ENCODE measurements at regions not wholly inside any gene's neighbourhood (a gene's known extent, or its start where the extent isn't known, plus 50 kb on each side); places are given as distances from the start of the nearest gene placed in this dataset.

DNA sequence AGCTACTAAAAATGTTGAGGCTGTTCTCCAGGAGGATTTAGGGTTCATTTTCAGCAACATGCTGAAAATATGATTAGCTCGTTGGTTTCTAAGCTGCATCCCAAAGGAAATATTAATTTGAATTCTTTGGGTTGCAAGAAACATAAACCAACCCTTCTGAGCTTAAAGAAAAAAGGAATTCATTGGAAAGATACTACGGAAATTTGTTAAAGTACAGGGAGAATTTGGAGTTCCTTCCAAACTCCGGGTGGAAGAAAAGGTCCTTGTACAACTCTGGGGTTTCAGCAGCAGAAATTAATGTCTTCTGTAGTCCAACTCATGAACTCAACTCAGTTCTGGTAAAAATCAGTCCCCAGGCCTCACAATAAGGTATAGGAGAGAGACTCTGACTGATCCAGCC lies 712.9 kb downstream of the UTRN start:
- no peak for DNase-seq

DNA sequence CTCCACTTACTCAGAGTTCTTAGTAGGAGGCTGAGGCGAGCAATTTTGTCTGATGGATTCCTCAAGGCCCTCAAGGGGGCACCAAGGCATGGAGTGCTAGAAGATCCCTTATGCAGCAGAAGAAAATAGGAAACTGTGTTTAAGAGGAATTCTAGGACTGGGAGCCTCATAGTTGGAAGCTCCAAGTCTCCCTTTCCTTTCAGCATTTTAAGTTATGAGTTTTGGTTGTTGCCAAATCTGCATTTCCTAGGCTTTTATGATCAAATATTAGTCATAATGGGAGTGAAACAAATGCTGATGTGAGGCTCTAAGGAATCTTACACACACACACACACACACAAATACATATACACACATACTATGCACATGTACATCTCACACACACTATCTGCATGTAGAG lies 714.0 kb downstream of the UTRN start:
- no peak for DNase-seq

DNA sequence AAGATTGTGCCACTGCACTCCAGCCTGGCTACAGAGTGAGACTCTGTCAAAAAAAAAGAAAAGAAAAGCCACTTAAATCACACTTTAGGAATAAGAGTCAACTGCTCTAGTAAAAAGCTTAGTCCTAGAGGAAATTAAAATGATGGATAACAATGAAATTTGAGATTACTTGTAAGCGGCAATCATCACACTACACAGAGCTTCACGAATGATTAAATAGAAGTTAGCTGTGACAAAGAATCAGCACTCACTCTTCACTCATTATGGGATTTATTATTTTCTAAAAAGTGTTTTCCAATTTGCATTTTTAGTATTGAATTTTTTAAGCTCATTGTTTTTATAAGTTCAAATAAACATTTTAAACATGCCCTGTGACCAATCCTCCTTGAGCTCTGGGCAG lies 718.0 kb downstream of the UTRN start:
- no peak for DNase-seq

DNA sequence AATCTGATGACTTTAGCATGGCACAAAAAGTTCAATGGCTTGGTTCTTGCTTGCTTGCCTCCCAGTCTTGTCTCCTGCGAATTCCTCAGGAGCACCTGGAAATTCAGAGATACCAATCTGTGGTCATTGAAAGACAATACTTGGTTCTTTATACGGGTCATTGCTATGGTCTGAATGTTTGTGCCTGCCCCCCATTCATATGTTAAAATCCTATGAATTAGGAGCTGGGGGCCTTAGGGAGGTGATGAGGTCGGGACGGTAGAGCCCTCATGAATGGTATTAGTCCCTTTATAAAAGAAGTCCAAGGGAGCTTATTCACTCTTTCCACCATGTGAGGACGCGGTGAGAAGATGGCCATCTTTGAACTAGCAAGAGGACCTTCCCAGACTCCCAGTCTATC lies 721.8 kb downstream of the UTRN start:
- DNase-seq: no peak

DNA sequence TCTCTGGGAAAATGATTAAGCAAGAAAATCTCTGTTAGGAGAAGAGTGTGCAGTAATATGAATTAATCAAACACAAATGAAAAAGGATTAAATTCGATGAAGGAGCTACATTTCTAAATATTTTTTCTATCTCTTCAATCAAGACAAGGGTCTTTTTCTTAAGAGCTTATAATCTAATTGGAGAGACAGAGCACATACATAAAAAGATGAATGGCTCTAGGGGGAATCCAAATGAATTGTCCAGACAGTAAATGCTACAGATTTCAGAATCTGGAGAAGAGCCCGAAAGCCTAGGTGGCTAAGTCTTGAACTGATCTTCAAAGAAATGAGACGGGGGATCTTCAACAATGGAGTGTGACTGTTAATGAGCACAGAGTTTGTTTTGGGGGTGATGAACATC lies 723.6 kb downstream of the UTRN start:
- DNase-seq: no peak

DNA sequence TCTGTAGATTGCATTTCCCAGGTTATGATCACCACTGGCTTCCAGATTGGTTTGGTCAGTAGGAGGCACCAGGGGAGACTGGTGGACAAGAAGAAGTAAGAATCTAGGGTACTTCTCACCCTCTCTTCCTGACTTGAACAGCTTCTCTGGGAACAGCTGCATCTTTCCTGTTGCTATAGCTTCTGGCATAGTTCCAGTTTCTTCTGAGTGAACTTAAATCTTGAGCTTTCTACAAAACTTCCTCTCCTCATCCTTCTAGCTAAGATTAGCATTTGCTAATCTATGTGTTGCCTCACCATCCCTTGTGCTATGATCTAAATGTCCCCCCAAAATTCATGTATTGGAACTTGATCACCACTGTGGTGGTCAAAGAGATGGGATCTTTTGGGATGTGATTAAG lies 724.6 kb downstream of the UTRN start:
- no peak for DNase-seq

DNA sequence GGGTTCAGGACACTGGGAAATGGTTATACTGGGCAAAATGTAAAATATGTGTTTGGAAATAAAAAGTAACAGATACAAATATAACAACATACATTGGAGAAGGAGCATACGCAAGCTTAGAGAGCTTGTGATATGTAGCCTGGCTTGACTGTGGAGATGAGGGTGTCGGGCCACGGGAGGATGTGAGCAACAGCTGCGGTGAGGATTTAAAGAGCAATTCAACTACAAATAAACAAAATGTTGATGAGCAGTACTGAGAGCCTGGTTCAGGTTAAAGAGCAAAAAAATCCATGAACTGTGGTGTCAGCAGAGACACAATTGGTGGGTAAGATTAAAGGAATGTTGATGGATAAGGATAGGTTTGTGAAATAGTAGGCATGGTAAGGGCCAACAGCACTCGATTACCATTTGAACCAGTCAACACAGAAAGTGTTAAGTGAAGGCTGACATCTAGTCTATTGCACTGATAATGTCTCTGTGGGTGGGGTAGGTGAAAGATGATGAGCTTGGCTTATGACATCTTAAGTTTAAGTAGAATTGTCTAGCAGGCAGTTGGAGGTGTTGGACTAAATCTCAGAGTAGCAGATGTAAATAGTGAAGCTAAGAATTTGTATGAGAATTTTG lies 723.2 kb downstream of the EPM2A start:
- DNase-seq: no peak

DNA sequence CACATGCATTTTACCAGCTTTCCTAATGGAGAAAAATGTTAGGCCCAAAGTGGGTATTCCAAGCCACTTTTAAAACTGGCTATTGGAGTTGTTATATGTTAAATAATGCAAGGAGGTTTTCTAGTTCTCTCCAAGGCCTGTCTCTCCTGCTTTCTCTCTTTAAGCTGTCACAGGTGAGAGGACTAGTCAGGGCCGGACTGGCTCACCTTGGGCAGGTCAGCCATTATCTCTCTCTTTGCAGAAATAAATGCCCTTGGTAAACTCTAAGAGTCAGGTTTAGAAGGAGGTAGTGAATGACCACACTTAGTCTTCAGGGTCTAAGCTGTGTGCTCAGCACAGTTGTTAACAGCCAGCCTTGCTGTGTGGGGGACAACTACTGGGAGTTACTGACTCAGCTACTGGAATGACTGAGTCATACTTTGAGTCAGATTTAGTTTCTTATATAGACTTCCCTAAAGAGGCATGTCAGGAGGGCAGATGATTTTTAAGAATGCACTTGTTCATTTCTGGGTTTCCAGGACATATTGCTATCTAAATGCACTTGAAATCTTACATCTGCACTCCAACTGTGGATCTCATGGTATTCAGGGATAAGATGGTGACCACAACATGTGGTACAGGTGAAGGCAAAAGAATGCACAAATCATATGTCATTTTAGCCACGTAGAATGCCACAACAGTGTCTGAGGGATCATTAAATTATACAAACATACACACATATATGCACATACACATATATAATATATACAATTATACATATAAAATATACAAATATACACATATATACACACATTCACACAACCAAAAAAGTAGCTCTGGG lies 719.4 kb downstream of the EPM2A start:
- peak; percentile 90 for DNase-seq

DNA sequence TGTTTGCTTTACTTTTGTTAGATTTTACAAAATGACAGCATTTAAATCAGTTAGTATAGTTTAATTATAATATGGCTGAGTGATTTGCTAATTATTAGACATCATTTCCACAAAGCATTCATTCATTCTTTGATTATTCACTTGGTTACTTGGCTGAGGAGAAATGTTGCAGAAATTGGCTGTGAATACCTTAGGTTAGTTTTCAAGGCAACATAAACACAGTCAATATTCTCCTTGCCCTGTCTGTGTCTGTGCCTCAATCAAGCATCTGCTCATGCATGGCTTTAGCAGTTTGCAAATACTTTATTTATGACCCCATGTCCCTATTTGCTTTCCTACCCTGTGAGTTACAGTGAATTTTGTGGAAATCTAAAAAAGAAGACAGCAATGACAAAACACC lies 718.3 kb downstream of the EPM2A start:
- no peak for DNase-seq

DNA sequence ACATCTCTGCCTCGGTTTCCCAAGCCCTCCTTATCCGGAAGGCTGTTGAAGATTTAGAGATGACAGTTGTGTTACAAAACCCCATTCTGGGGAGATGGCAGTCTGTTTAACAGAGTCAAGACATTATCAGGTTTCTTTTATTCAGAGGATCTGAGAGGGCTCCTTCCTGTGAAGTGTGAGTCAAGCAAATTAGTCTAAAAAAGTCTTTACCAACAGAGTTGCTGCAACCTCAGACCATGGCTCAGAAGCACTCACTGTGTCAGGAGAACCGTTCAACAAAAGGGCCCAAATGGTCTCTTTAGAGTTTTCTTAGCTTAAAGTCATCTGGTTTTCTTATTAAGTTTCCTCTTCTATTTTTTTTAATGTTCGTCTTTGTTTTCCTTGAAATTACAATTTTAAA lies 717.8 kb downstream of the EPM2A start:
- DNase-seq: peak; percentile 10

DNA sequence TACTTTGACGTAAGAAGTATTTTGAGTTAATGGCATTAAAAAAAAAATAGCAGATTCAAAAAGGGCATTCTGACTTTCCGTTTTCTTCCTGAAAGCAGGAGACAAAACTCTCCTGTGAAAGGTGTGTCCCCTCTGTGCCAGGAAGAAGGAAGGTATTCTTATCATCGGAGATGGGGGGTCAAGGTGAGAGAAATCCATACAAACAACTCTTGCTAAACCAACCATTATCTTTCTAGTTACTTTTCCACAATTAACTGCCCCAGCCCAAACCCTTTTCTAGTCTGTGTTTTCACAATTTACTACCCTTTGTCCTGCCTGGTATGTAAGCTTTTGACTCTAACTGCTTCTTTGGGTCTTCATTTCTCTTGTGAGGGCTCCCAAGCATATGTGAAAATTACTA lies 717.3 kb downstream of the EPM2A start:
- DNase-seq: no peak

DNA sequence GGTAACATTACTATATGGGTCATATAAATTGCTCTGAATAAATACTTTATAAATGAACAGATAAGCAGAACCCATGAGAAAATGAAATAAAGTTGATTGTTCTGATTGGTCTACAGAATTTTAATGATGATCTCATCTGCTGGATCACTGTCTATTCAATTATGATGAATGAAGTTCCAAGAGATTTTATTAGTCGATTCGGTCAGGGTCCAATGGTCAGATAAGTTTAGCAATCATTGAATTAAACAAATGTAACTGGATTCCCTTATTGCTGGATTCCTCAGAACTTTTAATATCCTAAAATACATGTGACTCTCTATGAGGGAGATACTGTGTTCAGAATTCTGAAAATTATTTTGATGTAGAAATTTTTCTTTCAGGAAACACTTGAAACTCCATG lies 715.2 kb downstream of the EPM2A start:
- no peak for DNase-seq

DNA sequence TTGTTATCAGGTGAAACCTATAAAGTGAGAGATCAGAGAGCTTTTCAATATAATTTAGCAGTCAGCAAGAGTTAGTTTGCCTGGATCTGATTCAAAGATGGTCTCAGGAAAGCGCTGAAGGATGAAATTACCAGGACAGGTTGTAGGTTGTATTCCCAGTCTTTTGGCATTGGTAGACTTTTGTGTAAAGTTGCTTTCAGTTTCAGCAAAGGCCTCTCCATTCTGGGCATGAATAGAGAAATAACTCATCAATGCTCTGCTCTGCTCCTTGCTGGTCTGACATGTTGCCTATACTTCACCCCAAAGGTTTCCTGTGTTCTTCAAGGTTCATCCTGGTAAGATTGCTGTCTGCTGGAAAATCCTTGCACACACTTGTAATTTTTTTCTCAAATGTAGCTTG lies 714.8 kb downstream of the EPM2A start:
- no peak for DNase-seq

DNA sequence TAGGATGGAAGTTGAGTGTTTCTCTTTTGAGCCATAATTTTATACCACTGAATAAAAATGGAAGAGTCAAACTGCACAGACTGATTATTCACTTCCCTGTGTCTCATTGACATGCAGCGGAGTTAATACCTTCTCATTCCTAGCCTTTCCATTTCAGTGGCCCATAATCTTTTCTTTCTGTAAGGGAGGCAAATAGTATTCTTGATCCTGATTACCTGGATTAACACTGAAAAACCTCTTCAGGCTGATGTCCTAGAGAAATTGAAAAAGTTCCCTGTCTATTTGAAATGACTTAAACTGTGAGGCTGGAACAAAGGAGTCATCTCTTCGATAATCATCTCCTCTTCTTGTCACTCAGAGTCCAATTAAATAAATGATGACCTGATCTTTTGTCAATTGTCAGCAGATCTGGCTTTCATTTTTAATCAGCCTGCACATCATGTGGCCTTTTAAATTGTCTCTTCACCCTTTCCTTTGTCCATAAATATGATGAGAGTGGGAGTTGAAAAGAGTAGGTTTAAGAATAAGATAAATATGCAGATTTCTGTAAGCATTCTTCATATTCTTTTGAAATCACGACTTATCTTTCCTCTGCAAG lies 713.0 kb downstream of the EPM2A start:
- DNase-seq: no peak

DNA sequence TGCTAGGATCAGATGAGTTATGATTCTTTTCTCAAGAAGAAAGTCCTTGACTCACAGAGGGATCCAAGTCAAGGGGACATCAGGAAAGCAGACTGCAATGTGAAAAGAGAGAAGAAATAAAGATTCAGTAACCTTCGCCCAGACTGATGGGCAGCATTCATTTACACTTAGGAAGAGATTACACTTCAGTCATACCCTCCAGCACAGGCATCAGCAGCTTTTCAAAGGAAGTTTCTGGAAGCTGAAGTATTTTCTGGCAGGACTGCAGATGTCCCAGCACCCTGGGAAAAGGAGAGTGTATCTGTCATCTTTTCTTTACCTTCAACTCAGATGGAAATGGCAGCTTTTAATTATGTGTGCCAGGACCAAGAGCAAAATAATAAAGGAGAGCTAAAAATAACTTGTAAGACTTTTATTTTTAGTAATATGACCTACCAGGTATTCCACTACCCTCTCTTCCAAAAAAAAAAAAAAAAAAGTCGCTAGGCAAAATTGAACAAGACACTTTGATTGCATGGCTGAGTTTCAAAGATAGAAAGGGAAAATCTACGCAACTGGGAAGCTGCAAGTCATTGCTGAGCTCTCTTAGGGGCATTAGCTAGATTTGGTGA lies 712.1 kb downstream of the EPM2A start:
- no peak for DNase-seq

DNA sequence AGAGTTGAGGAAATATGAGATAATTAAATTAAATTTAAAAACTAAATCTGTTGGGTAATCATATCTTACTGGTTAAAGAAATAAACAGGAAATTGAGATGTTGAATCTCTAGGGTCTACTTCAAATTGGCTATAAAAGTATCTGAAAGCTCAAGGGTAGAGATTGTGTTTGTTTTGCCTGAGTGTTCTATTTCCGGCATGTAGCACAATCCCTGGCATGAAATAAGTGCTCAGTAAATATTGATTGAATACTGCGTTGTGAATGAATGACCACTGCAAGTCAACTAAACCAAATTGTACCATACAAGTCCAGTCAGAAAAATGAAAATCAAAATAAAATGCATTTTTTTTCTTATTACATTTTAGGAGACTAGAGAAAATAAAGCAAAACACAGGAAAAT lies 709.8 kb downstream of the EPM2A start:
- DNase-seq: no peak

DNA sequence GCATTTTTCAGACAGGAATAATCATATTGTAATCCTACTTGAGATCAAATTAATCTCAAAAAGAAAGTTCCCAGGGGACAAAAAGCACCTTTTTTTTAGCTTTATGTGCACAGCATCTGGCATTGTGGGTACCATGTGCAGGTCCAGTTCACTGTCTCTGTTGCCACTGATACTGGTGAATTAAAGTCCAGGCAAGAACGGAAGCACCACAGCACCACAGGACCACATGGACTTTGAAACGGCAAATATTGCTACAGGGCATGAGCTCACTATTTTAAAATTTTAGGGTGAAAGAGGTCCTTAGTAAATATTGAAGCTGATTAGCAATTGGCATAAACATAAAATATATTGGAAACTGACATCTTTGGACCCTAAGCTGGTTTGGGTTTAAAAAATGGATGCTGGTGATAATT lies 709.0 kb downstream of the EPM2A start:
- no peak for DNase-seq

DNA sequence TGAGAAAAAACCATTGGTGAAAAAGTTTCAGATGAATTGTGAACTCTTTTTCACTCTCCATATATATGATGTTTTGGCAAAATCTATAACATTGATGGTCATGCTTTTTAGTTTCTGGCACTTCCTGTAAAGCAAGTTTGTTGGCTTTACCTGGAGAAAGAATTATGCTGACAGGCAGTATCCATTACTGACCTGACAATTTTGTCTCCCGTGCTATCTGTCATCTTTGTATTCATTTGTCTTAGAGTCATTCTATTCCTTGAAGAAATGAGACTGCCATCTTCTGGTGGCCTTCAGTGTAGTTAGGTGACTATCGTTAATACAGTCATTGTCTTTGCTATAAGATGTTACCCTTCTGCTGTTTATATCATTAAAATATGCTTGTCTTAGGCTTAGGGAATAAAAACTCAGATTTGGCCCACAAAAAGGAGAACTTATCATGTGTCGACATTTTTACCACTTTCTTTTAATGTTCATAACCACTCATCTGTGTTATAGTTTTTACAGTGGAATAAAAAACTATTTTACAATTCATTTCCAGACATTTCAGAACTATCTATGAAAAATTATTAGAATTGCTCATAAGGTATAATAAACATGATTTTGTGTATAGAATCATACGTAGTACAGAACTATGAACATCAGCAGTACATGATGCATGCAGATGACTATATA lies 707.0 kb downstream of the EPM2A start:
- DNase-seq: no peak

DNA sequence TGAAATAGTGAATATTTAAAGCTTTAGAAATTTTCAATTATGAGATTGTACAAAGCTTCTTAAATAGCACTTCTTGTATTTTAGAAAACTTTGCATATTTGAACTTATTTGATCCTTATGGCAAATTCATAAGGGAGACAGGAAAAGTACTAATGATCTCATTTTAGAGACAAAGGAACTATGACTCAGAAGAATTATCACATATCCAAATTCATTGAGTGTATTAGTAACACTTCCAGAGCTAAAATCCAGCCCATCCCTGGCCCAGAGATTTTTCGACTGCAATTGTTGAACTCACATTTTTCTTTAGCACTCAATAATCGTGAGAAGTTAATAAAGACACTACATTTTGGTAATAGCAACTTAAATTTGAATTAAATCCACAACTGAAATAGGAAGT lies 704.3 kb downstream of the EPM2A start:
- DNase-seq: no peak

DNA sequence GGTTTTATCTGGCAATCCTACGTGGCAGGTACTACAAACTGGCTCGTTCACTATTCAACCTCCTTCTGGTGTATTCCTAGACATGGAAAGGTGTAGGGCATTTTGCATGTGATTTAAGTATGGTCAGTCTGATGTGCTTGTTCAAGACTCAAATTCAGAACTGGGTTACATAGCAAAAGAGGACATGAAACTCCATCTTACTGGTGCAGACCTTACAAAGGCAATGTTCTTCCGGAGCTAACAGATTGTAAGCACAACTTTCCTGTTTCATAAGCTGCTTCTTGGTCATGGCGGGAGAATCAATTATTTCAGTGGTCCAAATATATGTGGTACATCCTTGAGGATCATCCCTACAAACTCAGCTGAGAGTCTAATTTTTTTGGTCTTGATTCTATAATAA lies 703.4 kb downstream of the EPM2A start:
- no peak for DNase-seq

DNA sequence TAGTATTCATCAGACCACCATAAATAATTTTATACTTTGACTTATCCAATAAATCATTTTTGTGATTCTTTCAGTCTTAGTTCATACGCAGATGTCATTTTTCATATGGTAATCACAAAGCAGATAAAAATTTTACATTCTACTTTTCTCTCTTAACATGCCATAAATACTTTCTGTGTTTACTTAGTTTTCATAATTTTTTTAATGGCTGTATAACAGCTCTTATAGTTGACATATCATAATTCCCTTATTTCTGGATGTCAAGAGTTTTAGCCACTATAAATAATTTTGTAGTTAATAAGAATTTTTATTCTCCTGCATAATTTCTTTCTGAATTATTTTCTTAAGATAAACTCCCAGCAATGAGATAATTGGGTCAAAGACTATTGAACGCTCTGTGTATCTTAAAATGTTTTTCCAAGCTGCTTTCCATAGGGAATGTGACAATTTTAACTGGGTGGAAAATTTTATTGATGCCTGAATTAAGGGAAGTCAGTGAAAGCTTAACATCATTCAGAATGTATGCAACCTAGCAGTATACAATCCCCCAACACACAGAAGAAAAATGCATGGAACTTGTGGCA lies 702.7 kb downstream of the EPM2A start:
- no peak for DNase-seq

DNA sequence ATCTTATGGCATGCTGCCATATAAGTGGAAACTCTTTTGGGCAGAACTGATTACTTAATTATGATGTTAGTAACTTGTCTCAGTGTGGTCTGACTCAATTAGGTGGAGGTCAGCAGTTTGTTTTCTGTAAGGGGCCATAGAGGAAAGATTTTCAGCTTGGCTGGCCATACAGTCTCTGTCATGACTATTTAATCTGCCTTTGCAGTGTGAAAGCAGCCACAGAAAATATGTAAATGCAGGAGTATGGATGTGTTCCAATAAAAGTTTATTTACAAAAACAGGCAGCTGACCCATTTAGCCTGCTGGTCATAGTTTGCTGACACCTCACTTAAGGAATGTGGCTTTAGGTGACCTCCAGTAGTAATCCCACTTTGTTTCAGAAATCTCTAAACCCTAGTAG lies 700.7 kb downstream of the EPM2A start:
- DNase-seq: no peak

DNA sequence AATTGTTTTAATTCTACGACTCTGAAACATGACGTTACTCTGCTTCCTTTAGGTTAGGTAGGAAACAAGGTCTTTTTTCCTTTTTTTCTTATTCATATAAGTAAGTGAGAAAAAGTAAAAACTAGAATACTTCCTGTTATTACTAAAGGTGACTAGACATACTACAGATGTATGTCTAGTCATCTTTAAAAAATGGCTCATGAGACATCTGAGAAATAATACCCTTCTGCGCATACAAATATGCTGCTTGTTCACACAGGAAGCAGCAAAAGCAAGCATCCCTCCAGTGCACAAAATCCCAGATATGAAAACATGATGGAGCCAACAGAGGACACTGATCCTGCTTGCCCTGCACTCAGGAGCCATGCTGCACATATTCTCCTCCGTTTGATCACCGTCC lies 699.1 kb downstream of the EPM2A start:
- DNase-seq: peak; percentile 13

Measured in NCI-H226 (cell line).